K562 (cell line): ENCODE measurements at regions not wholly inside any gene's neighbourhood (a gene's known extent, or its start where the extent isn't known, plus 50 kb on each side); places are given as distances from the start of the nearest gene placed in this dataset.

ENCODE experiments used
- ATAC-seq: fragments of 200-7000 bp; cut with Tn5 transposase; 3 replicates; pipeline ENCODE4 v1.9.1; 2020; ENCODE audit warnings: moderate library complexity
- BruUV-seq: library from RNA; stranded (reverse); fragments of 400-500 nt; replicated peaks from 2 replicates; lab custom pipeline; 2021; lab: Mats Ljungman, UMichigan
- CTCF ChIA-PET: fragments of 300-600 bp; formaldehyde crosslinking; extraction: SDS; loops from one replicate; lab custom pipeline; 2021; ENCODE audit warnings: low intra/inter-chr PET ratio; lab: Yijun Ruan, JAX
- POLR2A ChIA-PET: fragments of 300-600, 350-650 bp; sonication (Branson Sonifier 250); formaldehyde crosslinking; extraction: SDS; loops from one replicate; lab custom pipeline; 2021; ENCODE audit warnings: antibody characterized with exemption, inconsistent platforms; lab: Yijun Ruan, JAX
- DNase-seq, 4 experiments: peaks; one replicate each; pipeline versions ENCODE4 v3.0.0 to v3.0.0-alpha.2; 2011 to 2018; ENCODE audit warnings: low spot score in 3 of 4, mixed read lengths in 3 of 4; ENCODE audit errors: extremely low read depth in 1 of 4
- FAIRE-seq: peaks from 2 replicates; lab custom pipeline; 2011; peaks lifted over from hg19 to GRCh38; lab: Jason Lieb, UNC
- H2AFZ ChIP-seq: 2 replicates; pipeline ENCODE4 v1.6.0; 2011; ENCODE audit warnings: low read depth, low read length, control low read depth, inconsistent platforms
- H3K27ac ChIP-seq: fragments of 200-600 bp; 3 replicates; pipeline ENCODE4 v1.8.0; 2011; ENCODE audit warnings: low read depth, mild to moderate bottlenecking, control low read depth, inconsistent platforms, low read length, moderate library complexity, mixed read lengths; ENCODE audit errors: extremely low read depth
- H3K27me3 ChIP-seq, 2 experiments: fragments of 300-600 bp in 1 of 2; 2 replicates in 1 of 2; 3 replicates in 1 of 2; pipeline versions ENCODE4 v1.6.0 to v1.8.0; 2011; ENCODE audit warnings: inconsistent platforms in 2 of 2, low read length in 2 of 2, mild to moderate bottlenecking in 1 of 2, mixed read lengths in 1 of 2, moderate library complexity in 1 of 2; ENCODE audit not compliant: control insufficient read depth in 2 of 2, insufficient read depth in 2 of 2
- H3K36me3 ChIP-seq: fragments of 300-600 bp; 3 replicates; pipeline ENCODE4 v1.8.0; 2011; ENCODE audit warnings: mild to moderate bottlenecking, low read length, inconsistent platforms; ENCODE audit not compliant: control insufficient read depth, insufficient read depth
- H3K4me1 ChIP-seq, 2 experiments: fragments of 200-600 bp in 1 of 2; replicated peaks in 1 of 2; 2 replicates in 1 of 2; 3 replicates in 1 of 2; pipeline versions ENCODE4 v1.5.1 to v1.8.0; 2011; ENCODE audit warnings: inconsistent platforms in 2 of 2, low read length in 2 of 2, mild to moderate bottlenecking in 1 of 2, mixed read lengths in 1 of 2, moderate library complexity in 1 of 2; ENCODE audit not compliant: control insufficient read depth in 2 of 2, insufficient read depth in 2 of 2
- H3K4me2 ChIP-seq: 2 replicates; pipeline ENCODE4 v1.6.1; 2011; ENCODE audit warnings: low read length, control low read depth, inconsistent platforms, mixed read lengths; ENCODE audit not compliant: insufficient read depth
- H3K4me3 ChIP-seq: fragments of 200-600 bp; sonication (generic), shearing (Covaris generic); 2 replicates; pipeline ENCODE4 v1.5.1; 2016; ENCODE audit warnings: control low read depth, inconsistent platforms
- H3K79me2 ChIP-seq: fragments of 200-600 bp; 3 replicates; pipeline ENCODE4 v1.8.0; 2011; ENCODE audit warnings: low read length, inconsistent platforms; ENCODE audit not compliant: control insufficient read depth, insufficient read depth
- H3K9ac ChIP-seq, 2 experiments: 2 replicates each; pipeline versions ENCODE4 v1.6.0 to v1.6.1; 2011; ENCODE audit warnings: low read depth in 2 of 2, low read length in 2 of 2, control low read depth in 1 of 2, inconsistent platforms in 1 of 2, mild to moderate bottlenecking in 1 of 2, mixed read lengths in 1 of 2; ENCODE audit not compliant: insufficient read depth in 1 of 2
- H3K9me1 ChIP-seq: one replicate; pipeline ENCODE4 v1.6.0; 2011; ENCODE audit warnings: inconsistent platforms, mild to moderate bottlenecking, low read length, moderate library complexity; ENCODE audit not compliant: control insufficient read depth, insufficient read depth
- H3K9me3 ChIP-seq: replicated peaks from 2 replicates; pipeline ENCODE4 v1.5.1; 2011; ENCODE audit warnings: low read depth, low read length, inconsistent platforms; ENCODE audit not compliant: control insufficient read depth, insufficient read depth
- H4K20me1 ChIP-seq: replicated peaks from 2 replicates; pipeline ENCODE4 v1.6.1; 2011; ENCODE audit warnings: low read length, inconsistent platforms, mixed read lengths; ENCODE audit not compliant: control insufficient read depth, insufficient read depth
- ATF6 ChIP-seq: sonication (generic); formaldehyde crosslinking; IDR thresholded peaks from 2 replicates; pipeline ENCODE4 v1.4.0; 2020; ENCODE audit warnings: mild to moderate bottlenecking, missing genetic modification reagents
- CBX5 ChIP-seq: IDR thresholded peaks from 2 replicates; pipeline ENCODE4 v1.6.1; 2014; ENCODE audit warnings: low read depth, borderline replicate concordance
- CXXC5 ChIP-seq: fragments of 250-450 bp; sonication (Bioruptor Pico); IDR thresholded peaks from 2 replicates; pipeline ENCODE4 v1.8.0; 2022; ENCODE audit warnings: inconsistent platforms, mild to moderate bottlenecking, moderate library complexity
- MLX ChIP-seq, 2 experiments: fragments of 450-650 bp in 1 of 2; sonication (generic) in 1 of 2; formaldehyde crosslinking; conservative IDR thresholded peaks; 2 replicates each; pipeline versions ENCODE4 v1.4.0 to v1.8.1; 2020 to 2022; ENCODE audit warnings: mild to moderate bottlenecking in 1 of 2, missing genetic modification reagents in 1 of 2
- NFE2L1 ChIP-seq: fragments of 450-650 bp; IDR thresholded peaks from 2 replicates; pipeline ENCODE4 v1.6.1; 2016; ENCODE audit warnings: missing genetic modification characterization, low read depth, mild to moderate bottlenecking, missing compliant biosample characterization, moderate library complexity, borderline replicate concordance
- NFYB ChIP-seq: IDR thresholded peaks from 2 replicates; pipeline ENCODE4 v1.6.1; 2011; ENCODE audit warnings: mild to moderate bottlenecking, moderate library complexity; ENCODE audit not compliant: insufficient read length; ENCODE audit errors: extremely low read depth
- TRIM28 ChIP-seq: fragments of 450-650 bp; IDR thresholded peaks from 2 replicates; pipeline ENCODE4 v1.6.1; 2017
- VEZF1 ChIP-seq: fragments of 200-800 bp; sonication (Bioruptor generic); IDR thresholded peaks from 2 replicates; pipeline ENCODE4 v1.6.1; 2017; ENCODE audit warnings: missing genetic modification characterization, missing compliant biosample characterization
- ZNF175 ChIP-seq: fragments of 200-800 bp; sonication (Bioruptor generic); IDR thresholded peaks from 2 replicates; pipeline ENCODE4 v1.6.1; 2016; ENCODE audit warnings: low read depth, mild to moderate bottlenecking, missing genetic modification characterization, missing compliant biosample characterization
- ZNF583 ChIP-seq: fragments of 250-450 bp; sonication (Bioruptor Pico); IDR thresholded peaks from 2 replicates; pipeline ENCODE4 v1.4.0; 2020
- WGBS: fragments of 100-300 bp; shearing (Covaris generic); methylation state at CpG from one replicate; pipeline ENCODE4 v1.1.6; 2016; ENCODE audit warnings: low coverage, mixed read lengths; ENCODE audit not compliant: insufficient coverage; ENCODE audit errors: missing lambda C conversion rate; 5-methylcytosine and 5-hydroxymethylcytosine counted together
- in situ Hi-C: fragments of 300-500 bp; cut with MboI; formaldehyde crosslinking; loops from 4 replicates; pipeline ENCODE4 v1.15.0; 2018; ENCODE audit warnings: inconsistent platforms, mixed read lengths
- intact Hi-C: fragments of 100-400 bp; cut with micrococcal nuclease; formaldehyde crosslinking; loops from 2 replicates; pipeline ENCODE4 v1.14.2; 2022

- no peak overlapping the region for H2AFZ ChIP-seq
- CTCF ChIA-PET, result no interaction called here
- no peak for ATAC-seq
- no peak for DNase-seq
- intact Hi-C loops, result no loop called here
- no peak overlapping the region for H3K4me3 ChIP-seq
- no peaks in the 10 kb centered on the region for H4K20me1 ChIP-seq
- POLR2A ChIA-PET, result interaction anchor here (0.6 kb wide), 1 partner anchor 156 kb away, joined by 3 read pairs; no protein-coding TSS in a partner anchor
- H3K4me1 ChIP-seq, result no peaks in the 10 kb centered on the region
- no peak for FAIRE-seq
- no TSS peak for BruUV-seq
- H3K79me2 ChIP-seq, result no peaks in the 10 kb centered on the region
- H3K9me3 ChIP-seq, result no peaks in the 10 kb centered on the region
- no peaks in the 10 kb centered on the region for H3K27me3 ChIP-seq
- 0 out of 2 replicates have a peak overlapping the region, but pooled peaks have one; percentile 11 for H3K4me2 ChIP-seq
- no peaks in the 10 kb centered on the region for H3K36me3 ChIP-seq
- no peak overlapping the region for H3K9ac ChIP-seq
- in situ Hi-C loops, result no loop called here
- H3K27ac ChIP-seq, result no peak overlapping the region
- no peaks in the 10 kb centered on the region for H3K9me1 ChIP-seq
- 2% methylated on average over 6 of the region's 6 CpGs for WGBS
- no peak for TF ChIP-seq ZNF175 (CRISPR knock-in tag)
- no peak for TF ChIP-seq ATF6 (CRISPR knock-in tag)
- TF ChIP-seq ZNF583 (CRISPR knock-in tag), result no peak
- TF ChIP-seq CBX5, result no peak
- TF ChIP-seq TRIM28, result no peak
- TF ChIP-seq NFYB, result no peak
- no peak for TF ChIP-seq VEZF1 (CRISPR knock-in tag)
- TF ChIP-seq MLX (CRISPR knock-in tag; conservative IDR thresholded peaks at IDR 0.05), result no peak
- no peak for TF ChIP-seq NFE2L1 (tag)
- no peak for TF ChIP-seq CXXC5 (CRISPR knock-in tag)
Observed at GRCh38 chr12:58086930-58087329, 145.6 kb downstream of the ATP23 start.
